BE2C (cell line): ENCODE measurements at regions not wholly inside any gene's neighbourhood (a gene's known extent, or its start where the extent isn't known, plus 50 kb on each side); places are given as distances from the start of the nearest gene placed in this dataset.

Experiments
- DNase-seq: peaks from one replicate; pipeline ENCODE4 v3.0.0-alpha.2; 2020
- H3K27me3 ChIP-seq: fragments of 250-450 bp; sonication (Bioruptor Pico); 2 replicates; pipeline ENCODE4 v1.5.1; 2020; ENCODE audit warnings: mild to moderate bottlenecking
- H3K36me3 ChIP-seq: fragments of 250-450 bp; sonication (Bioruptor Pico); 2 replicates; pipeline ENCODE4 v1.5.1; 2020; ENCODE audit warnings: mild to moderate bottlenecking
- H3K4me1 ChIP-seq: fragments of 250-450 bp; sonication (Bioruptor Pico); 2 replicates; pipeline ENCODE4 v1.5.1; 2020
- H3K4me3 ChIP-seq: 2 replicates; pipeline ENCODE4 v1.5.1; 2011; ENCODE audit warnings: low read depth, low read length
- H3K9me3 ChIP-seq: fragments of 250-450 bp; sonication (Bioruptor Pico); 2 replicates; pipeline ENCODE4 v1.5.1; 2020
- TF ChIP-seq, protein P1 (sequence below): IDR thresholded peaks from 2 replicates; pipeline ENCODE4 v1.5.1; 2012; ENCODE audit warnings: mild to moderate bottlenecking, low read depth, low read length

- Histone ChIP-seq H3K4me3 (no peak overlapping the region), H3K36me3 (no peaks in the 10 kb centered on the region), H3K9me3 (no peaks in the 10 kb centered on the region), H3K4me1 (no peaks in the 10 kb centered on the region), H3K27me3 (no peaks in the 10 kb centered on the region)
- TF ChIP-seq, protein P1, sequence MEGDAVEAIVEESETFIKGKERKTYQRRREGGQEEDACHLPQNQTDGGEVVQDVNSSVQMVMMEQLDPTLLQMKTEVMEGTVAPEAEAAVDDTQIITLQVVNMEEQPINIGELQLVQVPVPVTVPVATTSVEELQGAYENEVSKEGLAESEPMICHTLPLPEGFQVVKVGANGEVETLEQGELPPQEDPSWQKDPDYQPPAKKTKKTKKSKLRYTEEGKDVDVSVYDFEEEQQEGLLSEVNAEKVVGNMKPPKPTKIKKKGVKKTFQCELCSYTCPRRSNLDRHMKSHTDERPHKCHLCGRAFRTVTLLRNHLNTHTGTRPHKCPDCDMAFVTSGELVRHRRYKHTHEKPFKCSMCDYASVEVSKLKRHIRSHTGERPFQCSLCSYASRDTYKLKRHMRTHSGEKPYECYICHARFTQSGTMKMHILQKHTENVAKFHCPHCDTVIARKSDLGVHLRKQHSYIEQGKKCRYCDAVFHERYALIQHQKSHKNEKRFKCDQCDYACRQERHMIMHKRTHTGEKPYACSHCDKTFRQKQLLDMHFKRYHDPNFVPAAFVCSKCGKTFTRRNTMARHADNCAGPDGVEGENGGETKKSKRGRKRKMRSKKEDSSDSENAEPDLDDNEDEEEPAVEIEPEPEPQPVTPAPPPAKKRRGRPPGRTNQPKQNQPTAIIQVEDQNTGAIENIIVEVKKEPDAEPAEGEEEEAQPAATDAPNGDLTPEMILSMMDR, result no peak
- no peak for DNase-seq
Observed at GRCh38 chr2:107735201-107735600, 91.5 kb upstream of the RGPD4 start.

DNA sequence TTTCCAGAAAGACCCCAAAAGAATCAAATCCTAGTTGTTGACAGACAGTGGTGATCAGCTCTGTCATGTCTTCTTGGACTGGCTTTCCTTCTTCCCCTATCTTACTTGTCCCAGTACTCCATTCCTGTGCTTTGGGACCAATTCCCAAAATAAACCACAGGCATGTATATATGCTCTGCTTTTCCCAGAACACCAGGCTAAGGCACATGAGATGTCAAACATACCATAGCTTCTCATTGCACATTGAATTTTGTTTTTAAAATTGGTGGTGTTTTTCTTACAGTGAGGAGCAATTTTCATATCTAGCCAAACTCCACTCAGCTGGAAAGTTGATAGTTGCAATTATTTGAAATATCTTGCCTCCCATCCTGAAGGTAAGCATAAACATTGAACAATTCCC is 88.9 kb upstream of the RGPD4 start:
- no peaks in the 10 kb centered on the region for H3K27me3 ChIP-seq
- H3K4me1 ChIP-seq, result no peaks in the 10 kb centered on the region
- no peak for DNase-seq
- TF ChIP-seq, protein P1, result no peak
- H3K36me3 ChIP-seq, result no peaks in the 10 kb centered on the region
- H3K9me3 ChIP-seq, result no peaks in the 10 kb centered on the region
- no peak overlapping the region for H3K4me3 ChIP-seq

DNA sequence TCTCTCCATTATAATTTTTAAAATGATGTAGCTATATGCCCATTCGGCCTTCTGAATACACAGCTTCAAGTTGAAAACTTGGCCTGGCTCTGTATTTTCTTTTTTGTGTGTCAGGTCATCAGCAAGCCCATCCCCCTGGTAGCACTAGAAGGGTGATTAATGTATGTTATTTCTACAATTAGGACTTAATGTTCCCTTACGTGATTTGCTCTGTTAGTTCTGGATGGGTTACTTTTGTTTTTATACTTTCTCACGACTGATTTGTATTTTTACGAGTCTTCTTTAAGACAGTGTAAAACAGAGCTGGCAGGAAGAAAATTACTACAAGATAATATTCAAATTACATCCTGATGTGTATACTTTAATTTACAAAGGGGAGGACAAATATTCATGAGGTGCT is 88.4 kb upstream of the RGPD4 start:
- DNase-seq, result no peak

DNA sequence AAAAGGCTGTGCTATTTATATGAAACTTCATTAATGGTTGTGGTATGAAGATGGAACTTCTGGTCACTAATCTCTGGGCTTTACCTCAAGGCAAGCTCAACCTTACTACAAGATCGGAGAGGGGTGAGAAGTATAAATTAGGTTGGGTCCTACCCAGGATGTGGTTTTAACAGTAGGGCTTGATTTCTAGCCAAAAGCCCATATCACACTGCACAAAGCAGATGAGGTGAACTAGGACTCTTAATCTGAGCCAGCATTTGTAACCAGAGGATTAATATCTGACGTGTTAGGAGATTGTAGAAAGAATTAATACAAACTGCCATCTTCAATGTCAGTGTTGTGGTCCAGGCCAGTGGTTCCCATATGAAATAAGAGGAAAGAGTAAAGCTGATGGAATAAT is 86.4 kb upstream of the RGPD4 start:
- H3K9me3 ChIP-seq, result no peaks in the 10 kb centered on the region
- H3K36me3 ChIP-seq, result no peaks in the 10 kb centered on the region
- no peaks in the 10 kb centered on the region for H3K27me3 ChIP-seq
- H3K4me1 ChIP-seq, result no peaks in the 10 kb centered on the region
- TF ChIP-seq, protein P1, result no peak
- no peak overlapping the region for H3K4me3 ChIP-seq
- DNase-seq, result no peak

More for the DNA sequence above, 88.4 kb upstream of the RGPD4 start:
- H3K4me1 ChIP-seq, result no peaks in the 10 kb centered on the region
- no peaks in the 10 kb centered on the region for H3K9me3 ChIP-seq
- H3K4me3 ChIP-seq, result no peak overlapping the region
- H3K27me3 ChIP-seq, result no peaks in the 10 kb centered on the region
- no peaks in the 10 kb centered on the region for H3K36me3 ChIP-seq
- TF ChIP-seq, protein P1, result no peak

DNA sequence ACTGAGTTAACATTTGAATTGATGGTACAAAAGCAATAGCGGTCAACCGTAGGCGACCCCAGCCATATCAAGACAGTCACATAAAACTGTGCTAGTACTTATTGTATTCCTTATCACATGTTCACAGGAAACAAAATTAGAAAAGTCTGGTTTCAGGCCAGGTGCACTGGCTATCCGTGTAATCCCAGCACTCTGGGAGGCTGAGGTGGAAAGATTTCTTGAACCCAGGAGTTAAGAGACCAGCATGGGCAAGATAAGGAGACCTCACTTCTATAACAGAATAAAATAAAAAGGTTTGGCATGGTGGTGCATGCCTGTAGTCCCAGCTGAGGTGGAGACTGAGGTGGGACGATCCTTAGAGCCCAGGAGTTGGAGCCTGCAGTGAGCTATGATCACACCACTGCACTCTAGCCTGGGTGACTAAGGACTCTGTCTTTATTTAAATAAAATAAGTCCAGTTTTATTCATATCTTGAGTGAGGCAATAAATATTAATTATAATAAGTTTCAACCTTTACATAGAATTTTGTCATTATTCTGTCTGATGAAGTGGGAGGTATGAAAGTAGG is 84.1 kb upstream of the RGPD4 start:
- TF ChIP-seq, protein P1, result no peak
- DNase-seq, result no peak

DNA sequence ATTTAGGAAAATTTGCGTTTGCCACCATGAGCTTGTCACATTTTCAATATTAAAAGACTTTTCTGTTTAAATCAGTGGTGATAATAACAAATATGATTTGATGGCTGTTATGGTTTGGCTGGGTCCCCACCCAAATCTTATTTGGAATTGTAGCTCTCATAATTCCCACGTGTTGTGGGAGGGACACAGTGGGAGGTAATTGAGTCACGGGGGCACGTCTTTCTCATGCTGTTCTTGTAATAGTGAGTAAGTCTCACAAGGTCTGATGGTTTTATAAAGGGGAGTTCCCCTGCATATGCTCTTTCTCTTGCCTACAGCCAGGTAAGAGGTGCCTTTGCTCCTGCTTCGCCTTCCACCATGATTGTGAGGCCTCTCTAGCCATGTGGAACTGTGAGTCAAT is 83.4 kb upstream of the RGPD4 start:
- no peak for DNase-seq
- H3K27me3 ChIP-seq, result no peaks in the 10 kb centered on the region
- no peaks in the 10 kb centered on the region for H3K9me3 ChIP-seq
- no peak overlapping the region for H3K4me3 ChIP-seq
- TF ChIP-seq, protein P1, result no peak
- no peaks in the 10 kb centered on the region for H3K4me1 ChIP-seq
- H3K36me3 ChIP-seq, result no peaks in the 10 kb centered on the region

More for the DNA sequence above, 84.1 kb upstream of the RGPD4 start:
- Histone ChIP-seq H3K4me3 (no peak overlapping the region), H3K9me3 (no peaks in the 10 kb centered on the region), H3K36me3 (no peaks in the 10 kb centered on the region), H3K4me1 (no peaks in the 10 kb centered on the region), H3K27me3 (no peaks in the 10 kb centered on the region)
